Endodermal cell (in vitro differentiated cells): ENCODE measurements at regions not wholly inside any gene's neighbourhood (a gene's known extent, or its start where the extent isn't known, plus 50 kb on each side); places are given as distances from the start of the nearest gene placed in this dataset.

Source experiments
- DNase-seq: peaks from one replicate; pipeline ENCODE4 v3.0.0-alpha.2; 2017
- H3K27ac ChIP-seq: 2 replicates; pipeline ENCODE4 v1.5.1; 2013; ENCODE audit warnings: mild to moderate bottlenecking, low read depth, low read length, moderate library complexity
- H3K27me3 ChIP-seq: 2 replicates; pipeline ENCODE4 v1.6.1; 2013; ENCODE audit warnings: mild to moderate bottlenecking, low read length, moderate library complexity; ENCODE audit not compliant: insufficient read depth, control insufficient read depth, poor library complexity, severe bottlenecking
- H3K36me3 ChIP-seq: 2 replicates; pipeline ENCODE4 v1.7.0; 2013; ENCODE audit warnings: mild to moderate bottlenecking, low read length, moderate library complexity; ENCODE audit not compliant: control insufficient read depth, insufficient read depth
- H3K4me1 ChIP-seq: one replicate; pipeline ENCODE4 v1.7.0; 2013; ENCODE audit warnings: low read length; ENCODE audit not compliant: control insufficient read depth, insufficient read depth
- H3K4me3 ChIP-seq: 2 replicates; pipeline ENCODE4 v1.5.1; 2013; ENCODE audit warnings: mild to moderate bottlenecking, low read length, moderate library complexity
- H3K9ac ChIP-seq: 2 replicates; pipeline ENCODE4 v1.6.1; 2013; ENCODE audit warnings: mild to moderate bottlenecking, low read length, moderate library complexity; ENCODE audit not compliant: poor library complexity, severe bottlenecking; ENCODE audit errors: extremely low read depth
- H3K9me3 ChIP-seq: 2 replicates; pipeline ENCODE4 v1.6.1; 2013; ENCODE audit warnings: mild to moderate bottlenecking, low read length, moderate library complexity; ENCODE audit not compliant: control insufficient read depth
- H3K27ac Mint-ChIP-seq: 2 replicates; pipeline ENCODE4 v1.8.0; 2020; ENCODE audit warnings: mixed read lengths
- H3K27me3 Mint-ChIP-seq: 2 replicates; pipeline ENCODE4 v1.8.0; 2021; ENCODE audit warnings: mild to moderate bottlenecking, mixed read lengths; ENCODE audit not compliant: insufficient read depth
- H3K36me3 Mint-ChIP-seq: 2 replicates; pipeline ENCODE4 v1.8.0; 2020; ENCODE audit warnings: low read depth, mixed read lengths
- H3K4me1 Mint-ChIP-seq: 2 replicates; pipeline ENCODE4 v1.8.0; 2020; ENCODE audit warnings: mixed read lengths
- H3K4me3 Mint-ChIP-seq: 2 replicates; pipeline ENCODE4 v1.8.0; 2020; ENCODE audit warnings: mild to moderate bottlenecking, moderate library complexity, mixed read lengths
- H3K9me3 Mint-ChIP-seq: 2 replicates; pipeline ENCODE4 v1.8.0; 2020; ENCODE audit warnings: mild to moderate bottlenecking, mixed read lengths
- CTCF ChIP-seq: fragments of 200-600 bp; sonication (generic); conservative IDR thresholded peaks from 2 replicates; pipeline ENCODE4 v1.5.0; 2021; ENCODE audit warnings: antibody characterized with exemption, mild to moderate bottlenecking
- WGBS, 2 experiments: methylation state at CpG; one replicate each; pipeline versions ENCODE4 v1.1.5 to v1.1.7; 2013; ENCODE audit warnings: missing lambda C conversion rate in 2 of 2, mixed read lengths in 1 of 2; ENCODE audit not compliant: insufficient coverage in 1 of 2, insufficient read length in 1 of 2; 5-methylcytosine and 5-hydroxymethylcytosine counted together

GRCh38 chr11:111049131-111049530 is 196.4 kb upstream of the POU2AF2 start:
- Histone ChIP-seq H3K36me3 (no peaks in the 10 kb centered on the region), H3K27me3 (no peaks in the 10 kb centered on the region), H3K9me3 (no peaks in the 10 kb centered on the region), H3K4me3 (no peak overlapping the region), H3K27ac (no peak overlapping the region), H3K9ac (no peak overlapping the region), H3K4me1 (no peaks in the 10 kb centered on the region)
- Mint-ChIP-seq H3K9me3 (peaks cover 2% of the 10 kb centered on the region), H3K27ac (no peak overlapping the region), H3K4me3 (no peak overlapping the region), H3K27me3 (no peaks in the 10 kb centered on the region), H3K4me1 (peaks cover 2% of the 10 kb centered on the region), H3K36me3 (no peaks in the 10 kb centered on the region)
- no peak for TF ChIP-seq CTCF
- DNase-seq, result no peak
- 91 to 98% methylated on average over 4 of the region's 4 CpGs for WGBS, 2 experiments

GRCh38 chr11:111047374-111047773 is 198.2 kb upstream of the POU2AF2 start:
- Histone ChIP-seq H3K9me3 (no peaks in the 10 kb centered on the region), H3K4me3 (no peak overlapping the region), H3K27me3 (no peaks in the 10 kb centered on the region), H3K36me3 (no peaks in the 10 kb centered on the region), H3K4me1 (no peaks in the 10 kb centered on the region), H3K9ac (no peak overlapping the region), H3K27ac (no peak overlapping the region)
- TF ChIP-seq CTCF, result no peak
- Mint-ChIP-seq H3K4me1 (peaks cover 2% of the 10 kb centered on the region), H3K4me3 (no peak overlapping the region), H3K27me3 (no peaks in the 10 kb centered on the region), H3K36me3 (no peaks in the 10 kb centered on the region), H3K9me3 (peaks cover 2% of the 10 kb centered on the region), H3K27ac (no peak overlapping the region)
- DNase-seq, result peak; percentile 67
- WGBS, 2 experiments, result 60 to 88% methylated on average over 1 to 7 of the region's 7 CpGs

DNA sequence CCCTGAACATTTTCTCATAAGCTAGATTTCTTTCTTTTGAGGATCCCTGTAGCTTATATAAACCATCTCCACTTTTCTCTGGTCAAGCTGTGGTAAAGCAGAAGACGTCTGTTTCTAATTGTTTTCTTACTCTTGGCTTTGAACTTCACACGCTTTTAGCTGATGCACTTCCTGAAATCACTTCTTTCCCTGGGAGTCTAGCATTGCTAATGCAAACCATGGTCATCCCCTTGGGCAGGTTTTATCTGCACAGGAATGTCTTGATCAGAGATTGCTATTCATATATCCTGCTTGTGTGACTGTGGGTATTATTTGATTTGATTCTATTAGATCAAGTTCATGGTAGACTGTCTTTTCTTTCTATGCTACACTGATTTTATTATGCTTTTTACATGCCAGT is 199.2 kb upstream of the POU2AF2 start:
- WGBS, 2 experiments, result 84 to 89% methylated on average over 2 of the region's 2 CpGs
- DNase-seq, result no peak
- H3K4me3 ChIP-seq, result no peak overlapping the region
- Mint-ChIP-seq H3K27me3 (no peaks in the 10 kb centered on the region), H3K36me3 (no peaks in the 10 kb centered on the region), H3K9me3 (peaks cover 2% of the 10 kb centered on the region), H3K4me1 (peaks cover 2% of the 10 kb centered on the region), H3K4me3 (no peak overlapping the region), H3K27ac (no peak overlapping the region)
- H3K9me3 ChIP-seq, result no peaks in the 10 kb centered on the region
- H3K27me3 ChIP-seq, result no peaks in the 10 kb centered on the region
- no peak overlapping the region for H3K9ac ChIP-seq
- H3K4me1 ChIP-seq, result no peaks in the 10 kb centered on the region
- no peak for TF ChIP-seq CTCF
- no peaks in the 10 kb centered on the region for H3K36me3 ChIP-seq
- H3K27ac ChIP-seq, result no peak overlapping the region
